Endothelial cell of umbilical vein (primary cell): ENCODE measurements at regions not wholly inside any gene's neighbourhood (a gene's known extent, or its start where the extent isn't known, plus 50 kb on each side); places are given as distances from the start of the nearest gene placed in this dataset.

Source experiments
- BruUV-seq: library from RNA; stranded (reverse); fragments of 400-500 nt; replicated peaks from 2 replicates; lab custom pipeline; 2021; lab: Mats Ljungman, UMichigan
- CTCF ChIA-PET: fragments of 300-600, 350-600 bp; sonication (Branson Sonifier 250); formaldehyde crosslinking; loops from one replicate; lab custom pipeline; 2021; ENCODE audit warnings: antibody characterized with exemption, inconsistent platforms; lab: Charles Lee
- POLR2A ChIA-PET: fragments of 300-600, 350-600 bp; sonication (Branson Sonifier 250); formaldehyde crosslinking; loops from one replicate; lab custom pipeline; 2021; ENCODE audit warnings: antibody characterized with exemption, inconsistent platforms; lab: Charles Lee
- DNase-seq: peaks from one replicate; pipeline ENCODE4 v3.0.0-alpha.2; 2011; ENCODE audit warnings: low read depth, low spot score
- FAIRE-seq: peaks from 2 replicates; lab custom pipeline; 2011; peaks lifted over from hg19 to GRCh38; lab: Jason Lieb, UNC
- H2AFZ ChIP-seq: 2 replicates; pipeline ENCODE4 v1.6.0; 2012; ENCODE audit warnings: low read depth, low read length, control low read depth, inconsistent platforms
- H3K27ac ChIP-seq: 2 replicates; pipeline ENCODE4 v1.5.1; 2011; ENCODE audit warnings: low read depth, mild to moderate bottlenecking, control low read depth, low read length, moderate library complexity; ENCODE audit not compliant: insufficient read depth
- H3K27me3 ChIP-seq, 2 experiments: 2 replicates each; pipeline versions ENCODE4 v1.6.0 to v1.6.1; 2011; ENCODE audit warnings: low read length in 2 of 2, mixed read lengths in 1 of 2; ENCODE audit not compliant: control insufficient read depth in 2 of 2, insufficient read depth in 2 of 2
- H3K36me3 ChIP-seq, 2 experiments: 2 replicates in 1 of 2; 3 replicates in 1 of 2; pipeline ENCODE4 v1.5.1; 2011; ENCODE audit warnings: low read length in 2 of 2, mild to moderate bottlenecking in 1 of 2, moderate library complexity in 1 of 2; ENCODE audit not compliant: control insufficient read depth in 2 of 2, insufficient read depth in 2 of 2; ENCODE audit errors: extremely low read depth in 1 of 2
- H3K4me1 ChIP-seq: 3 replicates; pipeline ENCODE4 v1.5.1; 2011; ENCODE audit warnings: mild to moderate bottlenecking, low read length; ENCODE audit not compliant: control insufficient read depth, insufficient read depth; ENCODE audit errors: extremely low read depth
- H3K4me2 ChIP-seq: 2 replicates; pipeline ENCODE4 v1.6.1; 2011; ENCODE audit warnings: low read length, control low read depth, mixed read lengths; ENCODE audit not compliant: insufficient read depth
- H3K4me3 ChIP-seq, 3 experiments: fragments of 200-600 bp in 1 of 3; sonication (generic), shearing (Covaris generic) in 1 of 3; replicated peaks in 1 of 3; 2 replicates each; pipeline ENCODE4 v1.5.1; 2011 to 2016; ENCODE audit warnings: control low read depth in 3 of 3, low read length in 3 of 3, mild to moderate bottlenecking in 2 of 3, inconsistent platforms in 1 of 3, low read depth in 1 of 3, moderate library complexity in 1 of 3; ENCODE audit not compliant: insufficient read depth in 1 of 3
- H3K79me2 ChIP-seq: 2 replicates; pipeline ENCODE4 v1.6.0; 2012; ENCODE audit warnings: low read length, inconsistent platforms; ENCODE audit not compliant: control insufficient read depth, insufficient read depth
- H3K9ac ChIP-seq: replicated peaks from 2 replicates; pipeline ENCODE3; 2011; ENCODE audit warnings: low read length, control low read depth; ENCODE audit not compliant: insufficient read depth; ENCODE audit errors: extremely low read depth
- H3K9me1 ChIP-seq: replicated peaks from 3 replicates; pipeline ENCODE4 v1.6.0; 2011; ENCODE audit warnings: mild to moderate bottlenecking, low read length; ENCODE audit not compliant: control insufficient read depth, insufficient read depth; ENCODE audit errors: extremely low read depth
- H3K9me3 ChIP-seq: replicated peaks from 2 replicates; pipeline ENCODE4 v1.5.1; 2012; ENCODE audit warnings: low read length, inconsistent platforms; ENCODE audit not compliant: control insufficient read depth, insufficient read depth
- H4K20me1 ChIP-seq: replicated peaks from 2 replicates; pipeline ENCODE3; 2011; ENCODE audit warnings: mild to moderate bottlenecking, low read length; ENCODE audit not compliant: control insufficient read depth, insufficient read depth; ENCODE audit errors: extremely low read depth
- CTCF ChIP-seq, 2 donors: IDR thresholded peaks; 1 replicate in 1 of 2; 2 replicates in 1 of 2; pipeline ENCODE4 v1.5.1; 2011; ENCODE audit warnings: low read length in 2 of 2, mild to moderate bottlenecking in 2 of 2, moderate library complexity in 2 of 2, control low read depth in 1 of 2, inconsistent platforms in 1 of 2, low read depth in 1 of 2; ENCODE audit not compliant: insufficient read depth in 1 of 2; ENCODE audit errors: extremely low read depth in 1 of 2
- EZH2 ChIP-seq: IDR thresholded peaks from 2 replicates; pipeline ENCODE4 v1.6.1; 2012; ENCODE audit warnings: borderline replicate concordance, low read depth, mild to moderate bottlenecking, moderate library complexity, low read length, inconsistent platforms; ENCODE audit not compliant: severe bottlenecking
- FOS ChIP-seq: IDR thresholded peaks from 2 replicates; pipeline ENCODE4 v1.6.1; 2011; ENCODE audit warnings: mild to moderate bottlenecking, low read length, moderate library complexity, borderline replicate concordance; ENCODE audit not compliant: insufficient read depth
- GATA2 ChIP-seq: IDR thresholded peaks from 2 replicates; pipeline ENCODE4 v1.7.0; 2011; ENCODE audit warnings: low read depth, mild to moderate bottlenecking, moderate library complexity, mixed read lengths, low read length; ENCODE audit not compliant: insufficient read length, insufficient read depth
- JUN ChIP-seq: IDR thresholded peaks from 2 replicates; pipeline ENCODE4 v1.6.1; 2011; ENCODE audit warnings: borderline replicate concordance, low read depth; ENCODE audit not compliant: insufficient read length, insufficient read depth
- MAX ChIP-seq: IDR thresholded peaks from 2 replicates; pipeline ENCODE4 v1.6.1; 2011; ENCODE audit not compliant: insufficient read depth, insufficient read length
- MYC ChIP-seq: IDR thresholded peaks from one replicate; pipeline ENCODE4 v1.6.1; 2011; ENCODE audit warnings: mild to moderate bottlenecking, low read depth, low read length
- POLR2A ChIP-seq: IDR thresholded peaks from 2 replicates; pipeline ENCODE4 v1.6.1; 2012; ENCODE audit warnings: low read depth, mild to moderate bottlenecking, control low read depth, low read length
- POLR2AphosphoS5 ChIP-seq: IDR thresholded peaks from 2 replicates; pipeline ENCODE4 v1.6.1; 2012; ENCODE audit warnings: low read depth, mild to moderate bottlenecking, control low read depth, low read length, moderate library complexity; ENCODE audit not compliant: insufficient read depth
- dilution Hi-C: fragments of 300-500 bp; cut with MboI; formaldehyde crosslinking; loops from one replicate; pipeline ENCODE4 v1.15.0; 2019; ENCODE audit warnings: low sequenced_read_pairs; ENCODE audit not compliant: extremely low pct_ligation_motif_present
- intact Hi-C: fragments of 100-400 bp; cut with micrococcal nuclease; formaldehyde crosslinking; loops from one replicate; pipeline ENCODE4 v1.10.0; 2022

- no peaks in the 10 kb centered on the region for H3K4me1 ChIP-seq
- no peak overlapping the region for H3K27ac ChIP-seq
- DNase-seq, result no peak
- TF ChIP-seq MAX, result no peak
- no peak for TF ChIP-seq EZH2
- TF ChIP-seq MYC, result no peak
- no peak for TF ChIP-seq FOS
- no peak for TF ChIP-seq POLR2AphosphoS5
- TF ChIP-seq GATA2, result no peak
- no peak for TF ChIP-seq CTCF (IDR thresholded peaks at IDR 0.05; ENCODE audit: extremely low read depth in 1 of 2, insufficient read depth in 1 of 2, low read depth in 1 of 2, low read length in 2 of 2)
- no peak for TF ChIP-seq POLR2A
- no peak for TF ChIP-seq JUN
- H3K4me2 ChIP-seq, result no peak overlapping the region
- H3K79me2 ChIP-seq, result no peaks in the 10 kb centered on the region
- intact Hi-C loops (loop anchor here (5.0 kb wide), 1 partner anchor 479 kb away; no protein-coding TSS in a partner anchor), dilution Hi-C loops (no loop called here)
- H3K9ac ChIP-seq, result no peak overlapping the region
- H3K36me3 ChIP-seq, result no peaks in the 10 kb centered on the region
- CTCF ChIA-PET, result no interaction called here
- no peak overlapping the region for H2AFZ ChIP-seq
- FAIRE-seq, result no peak
- H3K9me3 ChIP-seq, result peaks cover 22% of the 10 kb centered on the region
- no peaks in the 10 kb centered on the region for H3K9me1 ChIP-seq
- no peaks in the 10 kb centered on the region for H4K20me1 ChIP-seq
- no TSS peak for BruUV-seq
- no peak overlapping the region for H3K4me3 ChIP-seq
- H3K27me3 ChIP-seq, result no peaks in the 10 kb centered on the region
- POLR2A ChIA-PET, result no interaction called here
These were observed 1083.9 kb downstream of the BRD1 start for GRCh38 chr22:48743601-48744282.
